ENCODE measurements at regions not wholly inside any gene's neighbourhood (a gene's known extent, or its start where the extent isn't known, plus 50 kb on each side); places are given as distances from the start of the nearest gene placed in this dataset.

- no peak for TF ChIP-seq CTCF (IDR thresholded peaks at IDR 0.05)
- TF ChIP-seq ZFX (IDR thresholded peaks at IDR 0.05; ENCODE audit: borderline replicate concordance) = no peak
Observed at GRCh38 chr2:78202366-78202765, 680.2 kb upstream of the LRRTM4 start.
